ENCODE measurements at regions not wholly inside any gene's neighbourhood (a gene's known extent, or its start where the extent isn't known, plus 50 kb on each side); places are given as distances from the start of the nearest gene placed in this dataset.

DNA sequence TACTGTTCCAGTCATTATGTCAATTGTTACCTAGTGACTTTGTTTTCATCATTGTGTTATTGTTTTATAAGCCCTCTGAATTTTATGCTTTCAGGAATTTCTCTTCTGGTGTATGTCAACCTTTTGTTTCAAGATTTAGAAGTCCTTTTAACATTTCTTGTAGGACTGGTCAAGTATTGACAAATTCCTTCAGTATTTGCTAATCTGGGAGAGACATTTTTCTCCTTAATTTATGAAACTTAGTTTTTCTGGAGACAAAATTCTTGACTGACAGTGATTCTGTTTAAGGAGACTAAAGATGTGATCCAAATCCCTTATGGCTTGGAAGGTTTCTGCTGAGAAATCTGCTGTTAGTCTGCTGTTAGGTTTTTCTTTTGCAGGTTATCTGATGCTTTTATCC is 84.9 kb upstream of the NT5C1B start:
- TF ChIP-seq, protein P1, sequence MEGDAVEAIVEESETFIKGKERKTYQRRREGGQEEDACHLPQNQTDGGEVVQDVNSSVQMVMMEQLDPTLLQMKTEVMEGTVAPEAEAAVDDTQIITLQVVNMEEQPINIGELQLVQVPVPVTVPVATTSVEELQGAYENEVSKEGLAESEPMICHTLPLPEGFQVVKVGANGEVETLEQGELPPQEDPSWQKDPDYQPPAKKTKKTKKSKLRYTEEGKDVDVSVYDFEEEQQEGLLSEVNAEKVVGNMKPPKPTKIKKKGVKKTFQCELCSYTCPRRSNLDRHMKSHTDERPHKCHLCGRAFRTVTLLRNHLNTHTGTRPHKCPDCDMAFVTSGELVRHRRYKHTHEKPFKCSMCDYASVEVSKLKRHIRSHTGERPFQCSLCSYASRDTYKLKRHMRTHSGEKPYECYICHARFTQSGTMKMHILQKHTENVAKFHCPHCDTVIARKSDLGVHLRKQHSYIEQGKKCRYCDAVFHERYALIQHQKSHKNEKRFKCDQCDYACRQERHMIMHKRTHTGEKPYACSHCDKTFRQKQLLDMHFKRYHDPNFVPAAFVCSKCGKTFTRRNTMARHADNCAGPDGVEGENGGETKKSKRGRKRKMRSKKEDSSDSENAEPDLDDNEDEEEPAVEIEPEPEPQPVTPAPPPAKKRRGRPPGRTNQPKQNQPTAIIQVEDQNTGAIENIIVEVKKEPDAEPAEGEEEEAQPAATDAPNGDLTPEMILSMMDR (conservative IDR thresholded peaks at IDR 0.05) = no peak
- TF ChIP-seq ZFX (IDR thresholded peaks at IDR 0.05) = no peak
